ENCODE measurements at regions not wholly inside any gene's neighbourhood (a gene's known extent, or its start where the extent isn't known, plus 50 kb on each side); places are given as distances from the start of the nearest gene placed in this dataset.

DNA sequence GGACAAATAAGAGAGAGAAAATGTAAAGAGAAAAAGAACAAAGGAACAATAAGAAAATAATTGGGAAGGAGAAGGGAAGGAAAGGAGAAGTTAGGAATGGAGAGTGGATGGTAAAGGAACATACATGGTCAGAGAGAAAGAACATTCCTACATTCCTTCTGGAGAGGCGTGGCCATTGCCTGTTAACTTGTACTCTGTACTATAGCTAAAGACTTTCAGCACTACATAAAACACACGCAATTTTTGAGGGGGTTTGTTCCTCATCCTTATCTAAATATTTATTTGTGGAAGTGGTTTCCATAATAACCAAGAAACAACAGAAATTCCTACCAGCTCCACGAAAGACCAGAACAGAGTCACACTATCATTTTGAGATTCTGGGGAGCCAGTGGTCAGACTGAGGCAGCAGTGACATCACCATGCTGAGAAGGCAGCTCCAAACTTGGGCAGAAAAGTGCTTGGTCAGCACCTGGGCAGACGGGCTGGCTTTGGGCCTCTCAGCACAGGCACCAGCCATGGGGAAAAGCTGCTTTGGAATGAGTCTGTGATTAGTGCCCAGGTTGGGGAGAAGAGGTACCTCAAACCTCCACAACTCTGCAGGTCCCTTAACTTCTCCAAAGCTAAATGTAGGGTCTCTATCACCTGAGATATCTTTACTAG, 125.9 kb upstream of the NTF3 start:
- no peak for DNase-seq (ENCODE audit: extremely low spot score in 2 of 2)
- Histone ChIP-seq H3K36me3 (no peaks in the 10 kb centered on the region), H3K9me3 (no peaks in the 10 kb centered on the region), H3K27ac (no peak overlapping the region), H3K27me3 (no peaks in the 10 kb centered on the region), H3K4me3 (no peak overlapping the region), H3K4me1 (no peaks in the 10 kb centered on the region)
- TF ChIP-seq, protein P1, sequence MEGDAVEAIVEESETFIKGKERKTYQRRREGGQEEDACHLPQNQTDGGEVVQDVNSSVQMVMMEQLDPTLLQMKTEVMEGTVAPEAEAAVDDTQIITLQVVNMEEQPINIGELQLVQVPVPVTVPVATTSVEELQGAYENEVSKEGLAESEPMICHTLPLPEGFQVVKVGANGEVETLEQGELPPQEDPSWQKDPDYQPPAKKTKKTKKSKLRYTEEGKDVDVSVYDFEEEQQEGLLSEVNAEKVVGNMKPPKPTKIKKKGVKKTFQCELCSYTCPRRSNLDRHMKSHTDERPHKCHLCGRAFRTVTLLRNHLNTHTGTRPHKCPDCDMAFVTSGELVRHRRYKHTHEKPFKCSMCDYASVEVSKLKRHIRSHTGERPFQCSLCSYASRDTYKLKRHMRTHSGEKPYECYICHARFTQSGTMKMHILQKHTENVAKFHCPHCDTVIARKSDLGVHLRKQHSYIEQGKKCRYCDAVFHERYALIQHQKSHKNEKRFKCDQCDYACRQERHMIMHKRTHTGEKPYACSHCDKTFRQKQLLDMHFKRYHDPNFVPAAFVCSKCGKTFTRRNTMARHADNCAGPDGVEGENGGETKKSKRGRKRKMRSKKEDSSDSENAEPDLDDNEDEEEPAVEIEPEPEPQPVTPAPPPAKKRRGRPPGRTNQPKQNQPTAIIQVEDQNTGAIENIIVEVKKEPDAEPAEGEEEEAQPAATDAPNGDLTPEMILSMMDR (IDR thresholded peaks at IDR 0.05), result no peak
- TF ChIP-seq POLR2A (IDR thresholded peaks at IDR 0.05) (no peak), POLR2AphosphoS5 (IDR thresholded peaks at IDR 0.05; ENCODE audit: insufficient read depth in 1 of 2, low read depth in 1 of 2) (no peak)
- intact Hi-C loops (cut with DNase I), result no loop called here

DNA sequence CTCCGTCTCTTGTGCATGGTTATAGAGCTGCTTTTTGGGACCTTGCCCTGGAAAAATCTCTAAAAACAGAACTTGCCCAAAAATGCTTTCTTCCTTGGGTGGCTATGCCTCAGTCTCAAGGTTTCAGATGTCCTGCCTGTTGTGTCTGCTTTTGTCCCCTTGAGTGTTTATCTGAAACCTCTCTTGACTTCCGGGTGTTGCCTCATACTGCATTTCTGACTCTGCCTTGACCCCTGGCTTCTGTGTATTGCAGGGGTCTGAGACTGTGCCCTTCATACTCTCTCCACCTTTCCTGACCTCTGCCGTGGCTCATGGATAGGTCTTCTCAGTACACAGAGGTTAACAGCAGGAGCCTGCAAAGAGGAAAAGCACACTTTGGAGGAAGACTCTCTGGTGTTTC, 124.8 kb upstream of the NTF3 start:
- Histone ChIP-seq H3K27me3 (no peaks in the 10 kb centered on the region), H3K36me3 (no peaks in the 10 kb centered on the region), H3K27ac (no peak overlapping the region), H3K4me3 (no peak overlapping the region), H3K4me1 (no peaks in the 10 kb centered on the region), H3K9me3 (no peaks in the 10 kb centered on the region)
- TF ChIP-seq POLR2A (IDR thresholded peaks at IDR 0.05) (no peak), POLR2AphosphoS5 (IDR thresholded peaks at IDR 0.05; ENCODE audit: insufficient read depth in 1 of 2, low read depth in 1 of 2) (no peak)
- TF ChIP-seq, protein P1 (IDR thresholded peaks at IDR 0.05), result no peak
- intact Hi-C loops (cut with DNase I), result no loop called here
- DNase-seq (ENCODE audit: extremely low spot score in 2 of 2), result no peak

DNA sequence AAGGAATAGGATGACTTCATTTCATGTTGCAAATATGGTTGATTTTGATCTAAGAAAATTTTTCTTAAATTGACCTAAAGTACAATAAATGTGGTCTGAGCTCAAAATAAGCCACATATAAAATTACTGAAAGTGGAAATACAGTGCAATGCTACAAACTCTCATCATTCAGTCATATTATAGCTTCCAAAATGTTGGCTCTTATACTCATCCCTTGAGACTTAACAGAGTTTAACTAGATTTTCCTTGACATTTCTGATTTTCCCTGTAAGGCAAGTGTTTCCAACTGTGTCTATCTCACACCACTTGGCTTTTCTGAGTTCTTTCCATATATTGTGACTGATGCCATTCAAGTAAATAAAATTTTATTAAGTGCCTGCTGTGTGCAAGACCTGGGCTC, 123.7 kb upstream of the NTF3 start:
- Histone ChIP-seq H3K27me3 (no peaks in the 10 kb centered on the region), H3K27ac (no peak overlapping the region), H3K4me1 (no peaks in the 10 kb centered on the region), H3K9me3 (no peaks in the 10 kb centered on the region), H3K36me3 (no peaks in the 10 kb centered on the region), H3K4me3 (no peak overlapping the region)
- no peak for DNase-seq (ENCODE audit: extremely low spot score in 2 of 2)
- TF ChIP-seq POLR2A (IDR thresholded peaks at IDR 0.05) (no peak), POLR2AphosphoS5 (IDR thresholded peaks at IDR 0.05; ENCODE audit: insufficient read depth in 1 of 2, low read depth in 1 of 2) (no peak)
- TF ChIP-seq, protein P1 (IDR thresholded peaks at IDR 0.05), result no peak
- intact Hi-C loops (cut with DNase I), result no loop called here

DNA sequence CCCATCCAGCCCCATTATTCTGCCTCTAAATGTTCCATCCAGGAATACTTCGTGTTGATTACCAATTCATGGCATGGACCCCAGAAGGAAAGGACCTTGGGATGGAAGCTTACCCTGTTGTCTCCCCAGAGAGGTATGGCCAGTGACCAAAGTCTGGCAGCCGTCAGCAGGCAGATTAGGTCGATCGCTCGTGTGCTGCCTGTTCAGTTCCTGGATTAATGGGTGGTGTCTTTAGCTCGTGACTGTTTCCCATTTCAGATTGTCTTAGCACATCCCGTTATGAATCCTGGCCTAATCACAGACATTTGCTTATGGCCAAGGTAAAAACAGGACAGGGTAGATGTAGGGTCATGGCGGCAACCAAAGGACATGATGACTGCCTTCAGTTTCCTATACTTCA, 122.9 kb upstream of the NTF3 start:
- intact Hi-C loops (cut with DNase I), result no loop called here
- Histone ChIP-seq H3K36me3 (no peaks in the 10 kb centered on the region), H3K4me3 (no peak overlapping the region), H3K27me3 (no peaks in the 10 kb centered on the region), H3K9me3 (no peaks in the 10 kb centered on the region), H3K27ac (no peak overlapping the region), H3K4me1 (no peaks in the 10 kb centered on the region)
- DNase-seq (ENCODE audit: extremely low spot score in 2 of 2), result no peak
- TF ChIP-seq, protein P1 (IDR thresholded peaks at IDR 0.05), result no peak
- TF ChIP-seq POLR2A (IDR thresholded peaks at IDR 0.05) (no peak), POLR2AphosphoS5 (IDR thresholded peaks at IDR 0.05; ENCODE audit: insufficient read depth in 1 of 2, low read depth in 1 of 2) (no peak)

DNA sequence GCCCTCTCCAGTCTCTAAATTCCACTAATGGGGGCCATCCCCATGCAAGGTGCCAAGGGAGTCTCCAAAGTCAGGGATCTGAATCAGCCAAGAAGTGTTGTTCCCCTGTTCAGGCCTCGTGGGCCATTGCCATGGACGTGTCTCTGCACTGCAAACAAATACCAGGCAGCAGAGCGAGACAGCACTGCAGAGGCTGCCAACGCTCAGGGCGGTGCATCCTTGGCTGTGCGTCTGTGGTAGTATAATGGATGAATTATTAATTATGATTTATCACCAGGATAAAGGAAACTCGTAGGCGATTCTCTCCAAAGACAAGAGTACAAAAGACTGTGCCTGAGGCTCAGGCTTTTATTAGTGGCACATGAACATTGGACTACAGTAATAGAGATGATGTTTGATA, 122.3 kb upstream of the NTF3 start:
- Histone ChIP-seq H3K27ac (no peak overlapping the region), H3K9me3 (no peaks in the 10 kb centered on the region), H3K36me3 (no peaks in the 10 kb centered on the region), H3K4me3 (no peak overlapping the region), H3K4me1 (no peaks in the 10 kb centered on the region), H3K27me3 (no peaks in the 10 kb centered on the region)
- TF ChIP-seq, protein P1 (IDR thresholded peaks at IDR 0.05), result no peak
- no peak for TF ChIP-seq POLR2AphosphoS5 (IDR thresholded peaks at IDR 0.05; ENCODE audit: insufficient read depth in 1 of 2, low read depth in 1 of 2)
- TF ChIP-seq POLR2A (IDR thresholded peaks at IDR 0.05), result no peak
- intact Hi-C loops (cut with DNase I), result no loop called here
- DNase-seq (ENCODE audit: extremely low spot score in 2 of 2), result no peak
